HG03066 (cell line): ENCODE measurements at regions not wholly inside any gene's neighbourhood (a gene's known extent, or its start where the extent isn't known, plus 50 kb on each side); places are given as distances from the start of the nearest gene placed in this dataset.

Experiments
- ATAC-seq: cut with Tn5 transposase; IDR thresholded peaks from one replicate; pipeline ENCODE4 v1.9.1; 2021; ENCODE audit warnings: low read depth; ENCODE audit not compliant: unreplicated experiment

- ATAC-seq = no peak
Observed at GRCh38 chr2:226446406-226447001, 353.1 kb downstream of the IRS1 start.

- no peak for ATAC-seq
Observed at GRCh38 chr2:226445216-226445861, 354.3 kb downstream of the IRS1 start.

DNA sequence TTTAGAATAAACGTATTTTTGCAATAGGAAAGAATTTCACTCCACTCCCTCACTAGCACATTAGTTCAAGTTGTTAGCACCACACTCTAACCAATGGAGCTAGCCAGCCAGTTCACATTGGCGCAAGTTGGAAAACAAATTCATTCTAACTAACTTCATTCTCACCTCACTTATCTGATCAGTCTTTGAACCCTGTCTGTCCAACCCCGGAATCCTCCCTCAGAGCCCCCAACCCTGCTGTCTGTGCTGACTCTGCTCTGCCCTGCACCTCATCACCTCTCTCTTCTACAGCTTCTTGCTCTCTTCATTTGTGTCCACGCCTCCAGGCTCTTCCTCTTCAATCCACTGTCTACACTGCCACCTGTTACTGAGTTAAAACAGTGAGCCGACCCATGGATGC is 356.5 kb downstream of the IRS1 start:
- no peak for ATAC-seq

- ATAC-seq = no peak
Observed at GRCh38 chr2:226440127-226440918, 359.3 kb downstream of the IRS1 start.

GRCh38 chr2:226439337-226439736 is 360.3 kb downstream of the IRS1 start:
- no peak for ATAC-seq

DNA sequence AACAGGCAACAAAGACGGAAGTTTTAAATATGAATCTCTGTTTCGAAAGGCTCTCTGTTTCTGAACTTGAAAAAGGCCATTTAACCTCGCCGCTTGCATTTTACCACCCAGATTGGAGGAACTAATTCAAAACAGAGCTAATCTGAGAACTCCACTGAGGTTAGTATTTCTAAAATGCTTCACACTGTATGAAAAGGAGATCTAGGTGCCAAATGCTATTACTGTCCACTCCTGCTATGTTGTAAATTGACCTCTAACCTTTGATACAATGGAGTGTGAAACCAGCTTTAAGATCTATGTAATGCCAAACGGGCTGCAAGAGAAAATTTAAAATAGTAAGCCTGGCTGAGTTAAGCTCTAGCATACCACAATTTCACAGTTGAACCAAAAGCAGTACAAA is 364.5 kb downstream of the IRS1 start:
- ATAC-seq = no peak

DNA sequence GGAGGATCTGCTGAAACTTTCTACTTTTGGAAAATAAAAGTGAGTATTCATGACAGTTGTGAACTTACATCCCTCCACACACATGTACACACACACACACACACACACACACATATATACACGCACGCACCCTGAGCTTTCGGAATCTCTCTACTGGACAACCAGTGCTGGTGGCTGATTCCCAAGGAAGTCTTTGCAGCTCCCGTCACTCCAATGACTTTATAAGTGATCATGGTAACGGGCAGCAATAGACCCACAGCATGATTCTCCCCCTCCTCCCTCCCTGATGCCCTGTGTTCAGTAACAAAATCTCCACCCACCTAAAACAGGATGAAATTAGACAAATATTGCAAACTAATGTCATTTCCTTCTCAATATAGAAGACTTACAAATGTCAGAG is 364.9 kb downstream of the IRS1 start:
- ATAC-seq = no peak

GRCh38 chr2:226431288-226431948 is 368.2 kb downstream of the IRS1 start:
- ATAC-seq = no peak

GRCh38 chr2:226429476-226429875 is 370.1 kb downstream of the IRS1 start:
- ATAC-seq = no peak

- no peak for ATAC-seq
Observed at GRCh38 chr2:226427538-226428307, 371.9 kb downstream of the IRS1 start.

GRCh38 chr2:226426292-226426736 is 373.3 kb downstream of the IRS1 start:
- no peak for ATAC-seq

DNA sequence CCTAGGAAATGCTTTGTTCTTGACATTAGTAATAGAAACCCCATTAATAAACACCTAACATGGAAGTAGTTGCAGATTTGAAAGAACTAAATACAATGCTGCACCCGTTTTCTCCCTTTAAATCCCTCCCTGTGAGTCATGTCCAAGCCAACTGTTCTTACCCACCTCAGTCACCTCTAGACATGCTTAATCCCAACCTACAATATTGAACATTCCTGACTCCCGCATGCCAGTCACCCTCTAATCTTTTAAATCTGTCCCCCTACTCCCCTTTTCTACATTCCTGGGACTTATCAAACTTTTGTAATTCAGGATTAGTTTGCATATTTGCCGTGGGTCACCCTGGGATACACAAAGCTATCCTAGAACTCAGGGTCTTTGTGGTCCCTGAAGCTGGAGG is 374.6 kb downstream of the IRS1 start:
- no peak for ATAC-seq

DNA sequence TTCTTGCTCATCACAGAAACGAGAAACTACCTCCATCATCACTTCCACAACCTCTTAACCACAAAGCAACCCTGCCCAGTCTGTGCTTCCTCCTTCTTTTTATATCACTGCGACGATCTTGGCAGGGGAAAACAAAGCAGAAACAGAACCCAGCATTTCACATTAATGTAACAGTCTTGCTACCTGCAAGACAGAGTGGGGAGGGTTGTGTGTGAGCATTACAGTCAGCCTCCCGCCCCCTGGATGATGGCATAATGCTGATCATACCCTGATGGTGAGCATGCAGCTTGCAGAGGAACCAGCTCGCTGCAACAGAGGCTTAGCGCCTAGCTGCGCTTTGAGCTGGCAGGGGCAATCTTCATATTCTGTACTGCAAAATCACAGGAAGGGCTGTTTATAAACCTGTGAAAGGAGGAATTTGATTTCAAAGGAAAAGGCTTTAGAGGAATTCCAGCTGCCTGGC is 376.1 kb downstream of the IRS1 start:
- ATAC-seq = peak; percentile 78

- no peak for ATAC-seq
Observed at GRCh38 chr2:226420646-226421045, 379.0 kb downstream of the IRS1 start.

- no peak for ATAC-seq
Observed at GRCh38 chr2:226418521-226418920, 381.1 kb downstream of the IRS1 start.

GRCh38 chr2:226414335-226414734 is 385.3 kb downstream of the IRS1 start:
- ATAC-seq = no peak

DNA sequence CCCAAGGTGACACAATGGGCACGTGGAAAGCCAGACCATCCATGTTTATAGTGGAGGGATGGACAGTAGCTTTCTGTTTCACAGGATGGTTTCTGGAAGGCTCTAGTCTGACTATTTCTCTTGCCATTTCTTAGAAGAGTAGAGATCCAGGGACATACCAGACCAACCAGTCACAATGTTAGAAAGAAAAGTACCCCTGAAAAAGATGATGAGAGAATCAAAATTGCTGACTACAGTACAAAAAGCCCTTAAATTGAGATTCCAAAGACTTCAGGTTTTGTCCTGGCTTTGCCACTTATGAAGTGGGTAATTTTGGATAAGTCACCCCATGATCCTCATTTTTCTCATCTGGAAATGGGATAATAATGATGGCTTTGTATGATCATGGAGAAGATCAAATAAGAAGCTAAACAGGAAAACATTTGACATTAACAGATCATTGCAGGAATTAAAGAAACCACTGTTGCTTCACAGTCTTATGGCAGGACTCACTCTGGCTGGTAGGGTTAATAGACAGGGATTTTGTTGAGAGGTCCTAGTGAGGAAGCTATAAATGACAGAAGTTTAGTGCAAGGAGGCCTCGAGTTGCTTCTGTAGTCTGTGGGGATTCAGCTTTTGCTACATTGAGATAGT is 386.0 kb downstream of the IRS1 start:
- no peak for ATAC-seq

DNA sequence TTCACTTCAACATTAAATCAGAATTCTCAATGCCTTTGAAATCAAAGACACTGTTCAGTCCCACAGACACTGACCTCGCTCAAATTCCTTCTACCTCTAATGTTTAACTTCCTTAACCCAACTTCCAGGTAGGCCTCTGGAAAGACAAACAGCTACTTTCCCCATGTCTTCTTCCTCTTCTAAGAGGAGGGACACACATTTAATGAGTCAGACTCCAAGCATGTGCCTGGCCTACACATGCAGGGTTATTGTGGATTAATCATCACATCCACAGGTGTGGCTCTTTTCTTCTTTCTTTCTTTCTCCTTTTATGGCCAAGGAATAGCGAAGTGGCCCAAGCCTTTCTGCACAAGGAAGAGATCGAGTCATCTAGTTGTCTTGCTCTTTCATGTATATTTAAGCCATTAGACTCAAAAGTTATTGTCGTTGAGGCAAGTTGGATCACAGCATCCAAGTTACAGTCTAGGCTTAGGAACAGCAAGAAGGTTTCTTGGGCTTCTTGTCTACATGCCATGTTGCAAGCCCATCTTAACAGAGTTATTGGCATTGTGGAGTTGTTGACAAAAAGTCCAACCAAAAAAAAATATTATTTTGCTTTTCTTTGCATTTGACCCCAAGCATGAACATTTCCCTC is 387.8 kb downstream of the IRS1 start:
- ATAC-seq = no peak

GRCh38 chr2:226411205-226411604 is 388.4 kb downstream of the IRS1 start:
- ATAC-seq = no peak
